NCI-H1436 treated with DMSO at 0.1 percent for 48 hours (cell line): ENCODE measurements at regions not wholly inside any gene's neighbourhood (a gene's known extent, or its start where the extent isn't known, plus 50 kb on each side); places are given as distances from the start of the nearest gene placed in this dataset.
"Not testable (repeated sequence)": the region's sequence is repeated elsewhere in the genome, so short reads cannot be mapped to it uniquely, and the experiment has no call there.

ENCODE experiments used
- DNase-seq: peaks from one replicate; lab custom pipeline; 2025; lab: John Stamatoyannopoulos, UW

GRCh38 chr2:65955259-65955658 is 479.7 kb upstream of the MEIS1 start:
- DNase-seq, result no peak

DNA sequence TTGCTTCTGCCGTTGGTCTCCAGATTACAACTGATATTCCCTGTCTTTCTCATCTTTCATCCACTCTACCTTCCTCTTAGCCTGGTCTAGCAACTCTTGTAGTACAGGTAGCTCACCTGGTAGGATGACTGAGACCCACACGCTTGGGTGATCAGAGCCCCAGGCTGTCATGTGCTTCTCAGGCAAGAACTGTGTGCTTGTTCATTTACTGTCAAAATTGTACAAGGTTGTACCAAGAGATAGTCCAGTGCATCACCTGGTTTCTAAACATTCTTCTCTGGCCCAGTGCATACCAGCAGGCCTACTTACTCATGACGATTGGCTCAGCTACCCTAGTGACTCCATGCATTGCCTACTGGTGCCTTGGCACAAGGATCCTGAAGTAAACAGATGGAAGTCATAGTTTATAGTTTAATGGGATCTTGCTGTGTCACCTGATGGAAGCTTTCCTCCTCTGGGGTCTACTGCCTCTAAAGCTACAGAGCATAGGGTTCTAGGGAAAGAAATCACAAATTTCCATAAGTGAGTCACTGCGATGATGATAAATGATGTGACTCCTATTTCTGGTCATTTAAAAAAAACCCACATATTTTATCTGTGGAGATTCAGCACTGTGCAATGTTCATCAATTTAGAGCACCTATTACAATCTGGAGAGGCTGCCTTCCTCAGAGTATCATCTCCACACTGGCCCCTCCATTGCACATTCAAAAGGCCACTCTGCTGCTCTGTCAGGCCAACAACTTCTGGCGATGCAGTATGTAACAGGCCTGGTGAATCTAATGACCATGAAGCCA is 481.8 kb upstream of the MEIS1 start:
- no peak for DNase-seq

DNA sequence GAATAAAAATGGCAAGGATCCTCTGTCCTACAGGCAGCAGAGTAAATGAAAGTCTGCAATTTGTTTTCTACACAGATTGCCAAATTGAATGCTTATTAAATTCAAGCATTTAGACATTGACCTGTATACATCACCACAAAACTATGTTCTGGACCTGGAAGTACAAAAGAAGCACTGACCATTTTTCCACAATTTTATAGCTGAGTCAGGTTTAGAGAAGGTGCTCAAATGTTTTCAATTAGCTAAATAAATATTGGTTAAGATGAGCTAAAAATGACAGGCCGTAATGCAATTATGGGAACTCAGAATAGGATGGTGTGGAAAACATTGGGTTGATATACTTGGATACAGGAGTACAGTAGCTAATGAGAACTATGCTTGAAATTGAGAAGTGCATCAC is 490.7 kb upstream of the MEIS1 start:
- no peak for DNase-seq

DNA sequence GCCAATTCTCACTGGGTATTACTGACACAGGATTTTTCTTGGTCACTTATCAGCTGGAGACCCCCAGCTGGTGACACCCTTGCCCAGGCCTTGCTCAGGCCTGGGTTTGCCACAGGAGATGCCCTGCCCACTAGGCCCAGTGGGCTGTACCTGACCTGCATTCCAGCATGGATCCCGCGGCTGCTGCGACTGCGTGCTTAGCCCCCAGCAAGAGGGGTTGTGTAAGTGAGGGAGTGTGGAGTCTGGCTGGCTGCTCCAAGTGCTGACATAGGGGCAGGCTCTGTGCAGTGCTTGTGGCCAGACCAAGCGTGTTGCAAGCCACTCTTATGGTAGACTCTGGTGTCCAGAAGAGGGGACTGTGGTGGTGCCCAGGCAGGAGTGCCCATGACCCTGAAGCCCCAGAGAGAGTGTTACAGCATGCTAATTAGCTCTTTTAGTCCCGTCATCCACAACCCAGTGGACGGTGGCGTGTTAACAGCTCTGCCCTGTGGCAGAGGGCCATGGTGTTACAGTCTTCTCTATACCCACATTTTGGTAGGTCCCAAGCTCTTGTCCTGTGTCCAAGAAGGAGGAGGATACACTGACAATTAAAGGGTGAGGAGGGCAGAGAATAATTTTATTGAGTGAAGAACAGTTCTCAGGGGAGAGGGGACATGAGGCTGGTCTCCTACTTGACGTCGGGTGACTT is 491.7 kb upstream of the MEIS1 start:
- no peak for DNase-seq

GRCh38 chr2:65940856-65941255 is 494.1 kb upstream of the MEIS1 start:
- DNase-seq, result no peak

GRCh38 chr2:65939687-65940086 is 495.2 kb upstream of the MEIS1 start:
- DNase-seq, result no peak

GRCh38 chr2:65937379-65938160 is 497.4 kb upstream of the MEIS1 start:
- DNase-seq, result no peak

GRCh38 chr2:65934992-65935629 is 499.8 kb upstream of the MEIS1 start:
- no peak for DNase-seq

GRCh38 chr2:65932571-65932970 is 500.2 kb upstream of the SPRED2 start:
- no peak for DNase-seq

- DNase-seq, result no peak
Observed at GRCh38 chr2:65931056-65931455, 498.7 kb upstream of the SPRED2 start.

- no peak for DNase-seq
Observed at GRCh38 chr2:65930259-65930658, 497.9 kb upstream of the SPRED2 start.

DNA sequence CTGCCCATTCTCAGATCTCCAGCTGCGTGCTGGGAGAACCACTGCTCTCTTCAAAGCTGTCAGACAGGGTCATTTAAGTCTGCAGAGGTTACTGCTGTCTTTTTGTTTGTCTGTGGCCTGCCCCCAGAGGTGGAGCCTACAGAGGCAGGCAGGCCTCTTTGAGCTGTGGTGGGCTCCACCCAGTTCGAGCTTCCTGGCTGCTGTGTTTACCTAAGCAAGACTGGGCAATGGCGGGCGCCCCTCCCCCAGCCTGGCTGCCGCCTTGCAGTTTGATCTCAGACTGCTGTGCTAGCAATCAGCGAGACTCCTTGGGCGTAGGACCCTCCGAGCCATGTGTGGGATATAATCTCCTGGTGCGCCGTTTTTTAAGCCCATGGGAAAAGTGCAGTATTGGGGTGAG is 497.3 kb upstream of the SPRED2 start:
- DNase-seq, result not testable (repeated sequence)

GRCh38 chr2:65922794-65923193 is 490.4 kb upstream of the SPRED2 start:
- DNase-seq, result no peak

DNA sequence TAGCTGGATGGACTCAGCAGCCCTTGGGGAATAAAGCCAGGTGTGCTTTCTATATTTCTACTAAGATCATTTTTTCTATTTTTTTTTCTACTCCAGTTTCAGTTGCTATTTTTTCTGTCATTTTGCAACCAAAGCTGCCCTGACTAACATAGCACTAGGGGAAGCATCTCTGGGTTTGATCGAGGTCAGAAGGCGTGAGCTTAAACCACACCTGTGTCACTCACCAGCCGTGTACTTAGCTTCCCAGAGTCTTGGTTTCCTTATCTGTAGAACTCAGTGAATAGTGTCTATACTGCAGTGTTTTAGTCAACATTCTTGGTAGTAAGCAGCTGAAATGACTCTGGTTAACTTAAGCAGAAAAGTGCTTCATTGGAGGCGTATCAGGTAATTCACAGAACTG is 489.6 kb upstream of the SPRED2 start:
- DNase-seq, result no peak

DNA sequence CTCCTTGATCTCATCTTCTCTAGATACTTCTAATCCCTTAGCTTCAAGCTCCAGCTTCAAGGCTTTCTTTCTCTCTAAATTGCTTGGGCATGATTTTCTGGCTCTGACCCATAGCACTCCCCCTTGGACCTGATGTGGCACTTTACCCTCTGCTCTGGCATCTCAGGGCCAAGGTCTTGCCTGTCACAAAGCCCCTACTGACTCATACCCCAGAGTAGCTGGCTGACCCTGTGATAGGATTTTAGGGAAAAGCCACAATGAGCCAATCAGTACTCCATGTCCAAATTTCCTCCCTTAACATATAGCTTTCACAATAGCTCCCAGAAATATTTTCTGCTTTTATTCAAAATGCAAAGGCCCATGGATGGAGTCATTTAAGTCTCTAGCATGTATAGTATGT is 488.7 kb upstream of the SPRED2 start:
- no peak for DNase-seq

DNA sequence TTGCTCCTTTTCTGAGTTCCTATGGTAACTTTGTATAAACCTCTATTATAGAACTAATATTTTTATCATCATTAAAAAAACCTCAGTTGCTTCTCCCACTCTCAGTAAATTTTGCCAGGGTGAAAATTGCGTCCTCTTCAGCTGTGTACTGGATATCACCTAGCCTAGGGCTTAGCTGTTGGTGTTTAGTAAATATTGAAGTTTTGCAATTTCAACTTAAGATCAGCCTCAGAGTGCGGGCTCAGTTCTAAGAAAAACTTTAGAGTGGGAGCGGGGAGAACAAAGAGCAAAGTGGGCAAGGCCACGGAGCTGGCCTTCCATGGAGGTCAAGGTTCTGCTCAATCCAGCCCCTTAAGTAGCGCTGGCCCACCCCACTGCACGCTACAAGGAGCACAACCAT is 488.3 kb upstream of the SPRED2 start:
- DNase-seq, result no peak

- DNase-seq, result no peak
Observed at GRCh38 chr2:65919550-65920188, 487.3 kb upstream of the SPRED2 start.

GRCh38 chr2:65918760-65919187 is 486.4 kb upstream of the SPRED2 start:
- DNase-seq, result no peak

DNA sequence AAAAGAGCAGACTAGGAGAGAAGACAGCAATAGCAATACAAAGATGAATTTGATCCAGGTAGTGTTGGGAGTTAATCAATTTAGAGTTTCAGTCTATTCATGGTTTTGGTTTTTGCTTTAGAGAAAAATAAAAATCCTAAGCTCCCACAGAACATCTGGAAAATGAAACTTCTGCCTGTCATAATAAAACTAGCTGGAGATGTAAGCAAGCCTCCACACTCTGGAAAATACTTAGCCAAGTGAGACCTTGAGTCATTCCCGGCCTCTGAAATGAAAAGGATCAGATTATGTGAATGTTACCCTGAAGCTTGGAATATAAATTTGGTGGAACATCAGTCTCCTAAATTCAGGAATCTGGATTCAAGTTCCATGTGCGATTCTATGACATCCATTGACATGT is 485.6 kb upstream of the SPRED2 start:
- DNase-seq, result no peak

GRCh38 chr2:65916785-65917295 is 484.4 kb upstream of the SPRED2 start:
- no peak for DNase-seq

- DNase-seq, result no peak
Observed at GRCh38 chr2:65916177-65916576, 483.8 kb upstream of the SPRED2 start.

DNA sequence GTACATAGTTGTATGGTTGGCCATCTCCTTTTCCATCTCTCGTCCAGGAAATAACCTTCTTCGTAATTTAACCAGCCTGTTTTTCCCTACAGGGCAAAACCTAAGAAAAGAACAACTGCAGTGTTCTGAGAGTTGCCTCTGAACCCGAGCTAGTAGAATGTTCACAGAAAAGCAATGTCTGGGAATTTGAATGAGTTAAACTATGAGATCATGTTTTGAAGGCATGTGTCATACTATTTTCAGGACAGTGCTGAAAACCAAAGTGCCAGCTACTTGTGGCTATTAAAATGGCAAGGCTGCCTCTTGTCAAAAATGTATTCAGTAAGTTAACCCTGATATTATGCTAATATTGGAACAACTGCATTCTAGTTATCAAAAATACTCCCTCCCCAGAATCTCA is 482.9 kb upstream of the SPRED2 start:
- no peak for DNase-seq
